ENCODE measurements at regions not wholly inside any gene's neighbourhood (a gene's known extent, or its start where the extent isn't known, plus 50 kb on each side); places are given as distances from the start of the nearest gene placed in this dataset.

DNA sequence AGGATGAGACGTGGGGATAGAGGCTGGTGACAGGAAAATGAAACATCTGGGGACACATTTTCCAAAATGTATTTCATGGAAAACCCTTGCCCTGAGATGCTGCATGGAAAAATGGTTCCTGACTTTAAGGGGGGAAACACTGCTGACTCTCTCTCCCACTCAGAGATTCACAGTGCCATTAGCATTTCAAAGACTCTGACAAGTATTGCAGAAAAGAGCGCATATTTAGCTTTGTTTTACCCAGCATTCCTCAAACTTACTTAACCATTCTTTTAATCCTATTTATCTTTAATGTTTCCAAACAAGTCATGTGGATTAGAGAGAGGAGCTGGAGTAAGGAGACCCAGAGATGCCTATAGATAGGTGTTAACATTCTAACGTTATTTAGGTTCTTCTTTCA lies 141.8 kb upstream of the DYRK2 start:
- no peak for DNase-seq

DNA sequence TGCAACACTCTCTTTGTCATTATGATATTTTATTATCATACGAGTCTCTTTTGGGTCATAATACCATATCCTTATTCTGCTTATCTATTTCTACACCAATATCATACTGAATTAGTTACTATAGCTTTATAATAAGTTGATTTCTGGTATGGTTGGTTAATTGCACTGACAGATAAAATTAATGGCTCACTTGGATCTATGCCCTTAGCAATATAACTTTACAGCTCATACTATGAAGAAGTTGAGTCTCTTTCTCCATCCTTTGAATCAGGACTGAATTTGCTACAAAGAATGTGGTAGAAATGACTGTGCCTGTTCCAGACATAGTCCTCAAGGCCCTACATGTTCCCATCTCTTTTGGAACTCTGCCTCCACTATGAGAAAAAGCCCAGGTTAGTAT lies 139.7 kb upstream of the DYRK2 start:
- no peak for DNase-seq

DNA sequence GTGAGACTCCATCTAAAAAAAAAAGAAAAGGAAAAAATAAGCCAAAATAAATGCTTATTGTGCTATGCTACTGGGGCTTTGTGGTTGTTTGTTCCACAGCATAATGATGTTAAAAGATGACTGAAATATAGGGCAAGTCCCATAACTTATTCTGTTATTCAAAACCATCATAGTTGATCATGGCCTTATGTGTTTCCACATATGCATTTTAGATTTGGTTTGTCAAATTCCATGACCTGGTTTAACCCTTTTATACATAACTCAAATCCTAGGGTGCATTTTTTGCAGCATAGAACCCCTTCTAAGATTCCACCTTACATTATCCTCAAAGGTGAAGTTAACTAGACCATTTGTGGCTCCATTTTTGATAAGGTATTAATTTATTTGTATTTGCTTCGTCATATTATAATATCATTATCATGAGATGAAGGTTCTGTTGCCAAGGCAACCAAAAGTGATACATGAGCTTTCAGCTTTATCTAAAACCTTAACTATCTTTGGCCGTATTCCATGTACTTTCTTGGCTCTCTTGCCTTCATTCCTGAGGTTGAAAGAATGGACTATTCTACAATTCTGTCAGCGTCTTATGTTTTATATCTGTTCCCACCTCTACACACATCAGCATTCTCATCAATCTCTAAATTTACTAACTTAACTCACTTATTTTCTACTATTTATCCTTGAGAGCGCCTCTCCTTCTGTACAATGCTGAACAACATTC lies 138.7 kb upstream of the DYRK2 start:
- DNase-seq, result no peak

DNA sequence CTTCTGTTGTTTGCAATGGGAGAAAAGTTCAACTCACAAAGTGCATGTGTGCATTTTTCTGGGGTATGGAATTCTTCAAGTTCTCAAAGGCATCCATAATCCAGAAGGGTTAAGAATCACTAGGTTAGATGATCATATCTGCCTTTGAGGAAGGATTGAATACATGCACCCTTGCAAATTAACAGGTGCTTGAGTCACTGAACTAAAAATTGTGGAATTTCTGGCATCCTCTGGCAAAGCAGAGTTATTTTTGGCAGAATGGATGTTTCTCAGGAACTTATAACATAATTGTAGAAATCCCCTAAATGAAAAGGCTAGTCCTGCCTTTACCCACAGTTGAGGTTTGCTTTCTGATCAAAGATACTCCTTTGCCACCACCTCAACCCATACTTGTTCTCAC lies 136.5 kb upstream of the DYRK2 start:
- no peak for DNase-seq

DNA sequence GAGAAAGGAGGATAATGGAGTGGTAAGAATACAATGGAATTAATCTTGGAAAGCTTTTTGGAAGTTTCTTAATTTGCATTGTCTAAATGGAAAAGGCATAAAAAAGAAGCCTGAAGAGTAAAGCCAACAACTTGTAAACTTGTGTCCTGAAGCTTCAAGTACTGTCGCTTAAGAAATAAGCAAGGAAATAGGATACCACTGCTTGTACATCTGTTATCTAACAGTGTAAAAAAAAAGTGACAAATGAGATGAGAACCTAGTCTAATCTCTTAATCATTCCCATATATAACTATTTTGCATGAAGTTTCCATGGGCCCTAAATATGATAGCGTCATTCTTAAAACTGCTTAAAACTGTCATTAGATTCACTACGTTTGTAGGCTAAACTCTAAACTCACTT lies 134.0 kb upstream of the DYRK2 start:
- no peak for DNase-seq

DNA sequence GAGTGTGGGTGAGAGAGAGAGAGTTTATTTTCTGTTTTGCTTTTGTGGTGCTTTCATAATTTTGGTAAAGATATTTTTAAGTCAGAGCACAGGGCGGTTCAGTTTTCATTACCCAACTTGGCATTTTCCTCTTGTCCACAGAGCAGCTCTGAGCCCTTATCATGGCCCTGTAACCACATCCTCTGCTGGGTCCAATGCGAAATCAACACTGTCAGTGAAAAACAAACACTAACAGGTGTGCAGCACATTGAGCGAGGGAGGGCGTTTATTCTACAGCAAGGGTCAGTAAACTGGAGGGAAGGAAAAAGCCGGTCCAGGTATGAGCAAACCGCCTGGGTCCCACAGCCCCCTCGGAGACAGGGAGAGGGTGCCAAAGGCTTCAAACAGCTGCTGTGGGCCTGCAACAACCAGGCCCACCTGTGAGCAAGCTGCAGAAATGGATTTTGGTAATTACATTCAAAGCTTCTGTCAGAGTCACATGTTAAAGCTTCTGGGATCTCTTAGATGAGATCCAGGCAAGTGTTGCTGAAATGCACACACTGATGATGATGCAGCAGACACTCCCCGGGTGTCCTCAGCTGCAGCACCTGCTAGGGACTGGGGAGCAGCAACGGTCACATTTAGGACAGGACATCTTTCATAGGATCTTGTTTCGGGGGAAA lies 132.7 kb upstream of the DYRK2 start:
- DNase-seq, result no peak

DNA sequence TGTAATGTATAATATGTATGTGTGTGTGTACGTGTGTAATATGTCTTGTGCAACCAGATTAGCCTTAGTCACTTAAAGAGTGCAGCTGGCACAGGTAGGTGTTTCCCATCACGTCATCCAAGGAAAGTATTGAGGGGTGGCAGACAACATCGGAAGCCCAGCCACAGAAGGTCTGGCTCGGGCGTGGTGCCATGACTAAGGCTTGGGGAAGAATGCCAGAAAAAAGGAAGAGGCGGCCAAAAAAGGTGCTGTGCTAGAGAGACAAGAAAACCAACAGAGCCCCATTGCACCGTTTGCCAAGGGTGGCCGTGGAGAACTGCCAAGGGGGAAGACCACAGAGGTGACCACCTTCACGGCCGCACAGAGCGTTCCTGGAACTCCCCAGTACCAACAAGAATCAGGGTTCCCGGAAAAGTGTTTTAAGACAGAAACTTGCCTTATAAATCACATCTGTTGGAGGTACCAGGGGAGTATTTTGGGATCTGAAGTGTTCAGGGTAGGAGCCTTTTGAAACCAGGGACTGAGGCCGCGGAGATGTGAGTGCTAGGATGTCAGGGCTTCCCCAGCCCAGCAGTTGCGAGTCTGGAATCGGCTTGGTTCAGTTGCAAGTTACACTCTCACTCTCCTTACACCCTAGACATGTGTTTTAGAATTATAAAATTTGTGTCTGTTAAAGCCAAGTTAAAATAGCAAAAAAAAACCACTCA lies 131.2 kb upstream of the DYRK2 start:
- DNase-seq, result no peak

DNA sequence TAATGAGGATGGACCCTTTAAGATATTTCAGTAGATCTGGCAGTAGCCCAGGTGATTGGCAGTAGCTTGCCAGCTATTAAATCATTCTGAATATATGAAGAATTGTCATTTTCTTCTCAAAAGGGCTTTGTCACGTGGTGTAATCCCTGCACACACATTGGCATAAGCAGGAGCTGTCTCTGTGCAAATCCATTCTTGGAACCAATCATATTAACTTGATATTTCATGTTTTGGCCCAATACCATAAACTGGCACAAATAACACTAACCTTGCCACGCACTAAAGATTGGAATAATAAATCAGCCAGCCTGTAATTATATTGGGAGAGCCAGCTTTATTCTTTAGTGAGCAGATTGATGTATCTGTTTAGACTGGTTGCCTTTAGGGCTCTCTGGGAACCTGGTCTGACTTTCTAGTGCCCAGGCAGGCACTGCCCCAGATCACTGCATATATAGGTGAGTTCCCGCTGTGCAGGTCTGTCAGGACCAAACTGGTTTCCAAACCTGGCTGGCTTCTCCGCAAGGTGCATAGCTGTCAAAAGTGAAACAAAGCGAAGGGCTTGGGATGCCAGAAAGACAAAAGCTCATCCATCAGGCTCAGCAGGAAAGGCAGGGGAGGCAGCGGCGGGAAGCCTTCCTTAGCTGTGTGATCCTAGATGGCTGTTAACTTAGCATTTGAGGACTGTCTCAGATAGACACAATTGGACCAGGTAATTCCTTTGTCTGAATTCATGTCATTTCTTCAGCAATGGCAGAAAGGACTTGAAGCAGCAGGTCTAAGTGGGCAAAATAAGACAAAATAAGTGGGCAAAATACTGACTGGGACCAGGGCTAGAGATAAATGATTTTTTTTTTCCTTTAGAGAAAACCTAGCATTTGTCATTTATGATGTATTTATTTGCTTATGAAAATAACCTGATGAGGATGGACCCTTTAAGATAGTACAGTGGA lies 128.8 kb upstream of the DYRK2 start:
- peak; percentile 40 for DNase-seq

DNA sequence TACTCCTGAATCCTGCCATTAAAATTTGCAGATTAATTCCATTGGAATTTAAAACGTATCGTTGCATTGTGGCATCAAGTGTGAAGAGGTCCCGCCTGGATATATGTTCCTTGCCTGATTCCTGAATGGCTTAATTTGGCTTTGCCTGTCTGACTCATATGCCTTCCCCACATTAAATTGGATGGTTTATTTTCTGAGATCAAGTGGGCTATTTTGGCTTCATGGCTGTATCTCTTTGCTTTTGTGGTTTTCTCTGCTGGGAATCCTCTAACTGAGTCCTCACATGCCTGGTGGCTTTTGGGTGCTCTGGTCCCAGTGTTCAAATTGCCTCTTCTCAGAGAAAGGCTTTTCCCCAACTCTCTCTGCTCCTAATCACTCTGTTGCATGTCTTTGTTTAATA lies 127.9 kb upstream of the DYRK2 start:
- no peak for DNase-seq

DNA sequence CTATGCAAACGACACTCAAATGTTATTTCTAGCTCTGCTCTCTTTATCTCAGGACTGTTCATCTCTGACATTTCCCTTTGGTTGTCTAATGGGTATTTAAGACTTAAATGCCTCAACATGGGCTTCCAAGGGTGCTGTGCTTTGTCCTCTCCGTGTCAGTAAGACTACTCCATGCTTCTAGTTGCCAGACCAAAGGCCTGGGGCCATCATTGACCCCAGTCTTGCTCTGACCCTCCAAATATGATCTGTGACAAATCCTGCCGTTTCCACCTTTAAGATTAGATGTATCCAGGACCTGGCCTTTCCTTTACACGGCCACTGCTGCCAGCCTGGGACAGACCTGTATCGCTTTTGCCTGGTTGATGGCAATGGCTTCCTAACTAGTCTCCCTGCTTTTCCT lies 126.3 kb upstream of the DYRK2 start:
- no peak for DNase-seq

DNA sequence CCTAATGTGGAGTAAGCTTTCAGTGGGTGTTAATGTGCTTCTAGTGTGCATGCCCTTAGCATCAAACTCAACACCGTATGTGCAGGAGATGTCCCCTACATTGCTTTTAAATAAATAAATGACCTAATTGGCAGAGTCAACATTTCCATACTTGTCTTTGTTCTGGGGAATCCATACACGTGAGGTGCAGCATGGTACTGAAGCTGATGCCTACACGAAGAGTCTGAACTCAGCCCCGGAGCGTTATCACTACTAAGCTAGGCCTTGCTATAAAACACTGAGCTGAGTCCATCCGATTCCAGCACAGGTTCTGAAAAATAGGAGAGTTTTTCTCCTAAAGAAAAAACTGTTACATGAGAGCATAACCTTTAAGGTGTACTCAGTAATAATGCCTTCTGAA lies 125.0 kb upstream of the DYRK2 start:
- no peak for DNase-seq

DNA sequence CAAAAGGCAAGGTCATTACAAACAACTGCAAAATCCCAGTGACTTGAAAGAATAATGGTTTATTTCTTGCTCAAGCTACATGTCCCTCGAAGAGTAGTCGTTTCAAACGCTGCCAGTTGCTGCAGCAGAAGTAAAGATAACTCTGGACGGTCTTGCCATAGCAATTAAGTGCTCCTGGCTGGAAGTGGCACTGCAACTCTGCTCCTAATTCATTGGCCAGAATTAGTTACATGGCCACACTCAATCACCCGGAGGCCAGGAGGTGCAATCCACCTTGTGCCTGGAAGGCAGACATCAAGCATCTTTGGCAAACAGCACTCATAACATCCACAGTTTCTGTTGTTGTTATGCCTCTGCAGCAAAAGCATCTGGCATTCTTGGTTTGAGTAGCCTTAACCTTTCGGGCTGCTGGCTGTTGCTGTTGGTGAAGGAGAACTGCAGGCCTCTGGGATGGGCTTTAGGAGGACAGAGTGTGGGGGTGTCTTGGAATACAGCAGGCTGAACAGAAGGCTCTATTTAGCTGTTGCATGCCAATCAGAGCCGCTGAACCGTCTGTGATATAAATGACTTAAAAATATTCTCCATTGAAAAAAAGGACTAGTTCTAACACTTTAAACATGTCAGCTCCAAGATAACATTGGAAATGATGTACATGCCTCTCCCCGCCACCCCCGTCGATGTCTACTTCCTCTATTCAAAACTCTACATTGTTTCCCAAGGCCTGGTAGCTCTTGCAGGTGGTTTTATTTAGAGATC lies 123.5 kb upstream of the DYRK2 start:
- DNase-seq, result no peak

DNA sequence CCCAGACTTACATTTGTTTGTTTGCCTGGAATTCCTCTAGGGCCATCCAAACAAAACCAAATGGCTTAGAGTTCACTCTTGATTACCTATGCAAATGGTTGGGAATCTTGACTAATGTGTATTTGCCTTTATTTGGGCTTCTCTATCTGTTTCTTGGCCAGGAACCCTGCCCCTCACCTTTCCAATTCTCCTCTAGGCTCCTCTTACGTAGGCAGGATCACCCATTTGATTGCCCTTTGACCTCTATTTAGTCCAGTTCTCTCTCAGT lies 123.0 kb upstream of the DYRK2 start:
- no peak for DNase-seq

DNA sequence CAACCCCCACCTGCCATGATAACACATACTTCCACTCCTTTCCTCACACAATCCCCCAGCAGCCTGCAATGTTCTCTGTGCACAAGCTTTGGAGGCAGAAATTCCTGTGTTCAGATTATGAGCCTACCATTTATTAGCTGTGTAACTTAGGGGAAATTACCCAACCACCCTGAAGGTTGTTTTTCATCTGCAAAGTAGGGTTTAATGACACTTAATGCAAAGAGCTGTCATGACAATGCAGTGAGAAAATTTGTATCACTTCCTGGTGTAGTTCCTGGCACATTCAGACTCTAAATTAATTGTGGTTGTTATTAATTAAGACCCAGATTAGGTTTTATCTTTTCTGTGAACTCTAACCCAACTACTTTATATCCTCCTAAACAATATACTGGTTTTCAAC lies 122.4 kb upstream of the DYRK2 start:
- DNase-seq, result no peak

DNA sequence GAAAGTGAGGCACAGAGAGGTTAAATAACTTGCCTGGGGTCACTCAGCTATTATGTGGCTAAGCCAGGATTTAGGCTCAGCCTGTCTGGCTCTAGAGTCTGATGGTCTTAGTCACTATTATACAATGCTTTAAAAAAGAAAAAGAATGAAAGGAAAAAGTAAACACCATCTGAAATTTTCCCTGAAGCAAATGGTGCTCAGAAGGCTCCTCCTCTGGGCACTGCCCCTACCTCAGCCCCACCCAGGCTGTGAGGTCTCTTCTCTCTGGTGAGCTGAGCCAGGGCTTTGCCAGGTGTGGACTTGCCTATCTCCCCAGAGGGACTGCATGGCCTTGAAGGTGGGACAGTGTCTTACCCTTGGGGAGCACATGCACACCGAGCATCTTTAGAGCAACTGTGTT lies 117.5 kb upstream of the DYRK2 start:
- no peak for DNase-seq

DNA sequence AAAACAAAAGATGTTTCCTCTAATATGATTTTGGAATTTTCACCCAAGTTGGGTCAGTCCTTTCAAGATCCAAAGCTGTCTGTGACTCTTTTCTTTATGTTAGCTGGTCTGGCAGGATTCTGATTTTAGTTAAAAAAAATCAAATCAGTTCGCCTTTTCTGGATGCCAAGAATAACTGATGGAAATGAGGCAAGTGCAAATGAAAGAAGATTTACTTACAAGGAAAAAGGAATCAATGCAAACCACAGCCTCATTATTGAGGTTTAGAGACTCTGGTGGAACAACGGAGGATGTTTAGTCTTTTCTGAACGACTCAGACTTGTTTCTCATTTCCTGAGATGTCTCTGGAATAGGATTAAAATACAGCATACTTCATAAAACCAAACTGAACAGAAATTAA lies 117.0 kb upstream of the DYRK2 start:
- DNase-seq, result no peak

DNA sequence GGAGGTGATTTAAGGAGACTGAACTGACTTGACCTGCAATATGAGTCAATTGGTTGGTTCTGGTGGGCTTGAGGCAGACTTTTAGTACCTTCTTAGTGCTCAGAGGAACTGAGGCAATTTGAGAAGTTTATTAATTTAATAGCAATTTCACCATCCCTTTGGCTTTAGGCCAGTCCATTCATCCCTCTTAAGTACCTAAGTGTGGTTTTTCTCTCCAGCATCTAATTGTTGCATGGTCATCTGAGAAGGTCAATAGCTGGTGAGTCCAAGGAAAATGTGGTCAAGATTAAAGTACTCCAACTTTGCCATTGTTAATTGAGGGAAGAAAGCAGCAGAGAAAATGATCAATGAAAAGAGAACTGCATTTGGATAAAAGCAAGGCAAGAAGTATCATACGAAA lies 115.4 kb upstream of the DYRK2 start:
- no peak for DNase-seq

DNA sequence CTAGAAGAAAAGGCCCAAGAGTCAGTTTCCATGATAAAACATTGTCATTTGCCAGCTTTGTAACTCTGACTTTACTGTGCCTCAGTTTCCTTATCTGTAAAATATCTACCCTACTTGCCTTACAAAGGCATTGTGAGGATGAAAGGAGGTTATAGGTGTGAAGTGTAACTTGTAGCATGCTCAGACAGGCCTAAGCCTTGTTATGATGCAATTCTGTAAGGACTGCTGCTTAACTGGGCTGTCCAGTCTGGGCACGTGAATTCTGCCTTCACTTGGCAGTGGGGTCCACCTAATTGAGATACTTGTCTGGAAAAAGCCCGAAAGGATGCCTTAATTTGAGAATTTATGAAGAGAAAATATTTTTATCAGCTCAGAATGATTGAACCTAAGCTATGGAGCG lies 114.5 kb upstream of the DYRK2 start:
- no peak for DNase-seq

DNA sequence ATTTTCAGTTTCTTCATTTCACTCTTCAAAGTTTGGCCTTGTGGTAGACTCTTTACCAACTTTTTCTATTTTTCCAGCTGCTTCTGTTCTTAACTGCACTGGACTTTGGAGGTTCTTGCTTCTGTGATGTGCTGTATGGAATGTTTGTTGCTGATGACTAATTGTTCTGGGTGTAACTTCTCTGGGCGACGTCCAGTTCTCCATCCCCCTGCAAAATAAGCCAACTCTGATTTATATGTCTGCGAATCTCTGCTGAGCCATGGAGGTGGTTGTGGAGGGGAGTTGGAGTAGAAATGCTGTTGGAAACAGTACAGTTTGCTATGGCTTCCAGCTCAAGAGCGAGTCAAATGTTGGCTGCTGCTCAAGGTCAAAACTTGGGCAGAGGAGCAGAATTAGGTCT lies 113.9 kb upstream of the DYRK2 start:
- DNase-seq, result no peak

DNA sequence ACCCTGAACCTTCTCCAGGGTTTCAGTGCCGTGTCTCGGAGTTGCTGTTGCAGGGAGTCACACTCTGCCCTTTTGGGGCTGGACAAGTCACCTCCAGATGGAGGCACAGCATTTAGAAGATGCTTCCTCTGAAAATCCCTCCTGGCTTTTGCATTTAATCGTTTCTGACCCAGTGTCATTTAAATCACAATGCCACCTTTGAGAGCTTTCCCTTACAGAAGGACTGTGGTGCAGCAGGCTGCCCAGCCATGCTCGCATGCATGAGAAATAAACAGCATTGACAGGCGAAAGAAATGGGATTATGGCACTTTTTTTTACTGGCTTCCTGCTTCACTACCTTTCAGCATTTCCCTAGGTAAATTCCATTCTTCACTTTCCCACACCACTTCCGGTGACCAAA lies 113.4 kb upstream of the DYRK2 start:
- no peak for DNase-seq

DNA sequence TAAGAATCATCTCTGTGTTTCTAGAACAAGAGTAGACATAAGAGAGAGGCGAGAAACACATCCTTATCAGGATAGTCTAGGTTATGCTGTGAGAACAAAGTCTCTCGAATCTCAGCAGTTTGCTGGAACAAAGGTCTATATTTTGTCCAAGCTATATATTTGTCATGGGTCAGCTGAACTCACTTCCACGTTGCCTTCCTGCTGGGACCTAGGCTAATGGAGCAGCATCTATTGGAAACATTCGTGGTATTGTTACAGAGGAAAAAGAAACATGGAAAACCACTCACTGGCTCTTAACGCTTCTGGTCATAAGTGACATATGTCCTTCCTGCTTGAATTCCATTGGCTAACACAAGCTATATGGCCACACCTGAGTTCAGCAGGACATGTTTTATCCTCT lies 112.6 kb upstream of the DYRK2 start:
- DNase-seq, result peak; percentile 41

DNA sequence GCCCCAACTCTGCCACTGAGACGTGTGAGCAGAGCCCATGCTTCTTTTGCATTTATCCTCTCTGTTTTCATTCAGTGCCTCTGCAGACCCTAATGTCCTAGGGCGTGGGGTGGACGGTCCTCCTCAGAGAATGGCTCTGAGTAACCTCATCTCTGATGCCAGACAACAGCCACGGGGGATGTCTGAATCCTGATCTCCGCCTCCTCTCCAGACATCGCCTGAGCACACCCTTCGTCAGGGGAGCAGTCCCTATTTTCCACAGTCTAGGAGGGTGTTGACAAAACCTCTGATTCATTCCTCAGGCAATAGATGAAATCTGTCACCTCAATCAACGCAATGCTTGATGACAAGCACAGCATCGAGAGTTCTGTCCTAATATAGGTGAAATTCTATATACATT lies 109.2 kb upstream of the DYRK2 start:
- DNase-seq, result no peak

DNA sequence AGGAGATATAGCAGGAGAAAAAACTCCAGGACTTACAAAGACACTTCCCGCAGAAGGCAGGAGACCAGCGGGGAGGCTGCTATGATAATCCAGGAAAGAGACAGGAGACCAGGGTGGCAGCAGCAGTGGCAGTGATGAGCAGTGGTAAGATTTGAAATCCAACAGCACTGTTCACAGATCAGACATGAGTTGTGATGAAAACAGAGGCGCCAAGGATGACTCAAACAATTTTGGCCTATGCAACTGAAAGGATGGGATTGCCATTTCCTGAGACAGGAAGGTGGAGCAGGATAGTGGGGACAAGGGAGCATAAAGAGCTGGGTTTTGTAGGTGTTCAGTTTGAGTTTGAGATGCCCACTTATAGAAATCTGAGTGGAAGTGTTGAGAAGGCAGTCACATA lies 108.6 kb upstream of the DYRK2 start:
- no peak for DNase-seq
